ENCODE measurements at regions not wholly inside any gene's neighbourhood (a gene's known extent, or its start where the extent isn't known, plus 50 kb on each side); places are given as distances from the start of the nearest gene placed in this dataset.

DNA sequence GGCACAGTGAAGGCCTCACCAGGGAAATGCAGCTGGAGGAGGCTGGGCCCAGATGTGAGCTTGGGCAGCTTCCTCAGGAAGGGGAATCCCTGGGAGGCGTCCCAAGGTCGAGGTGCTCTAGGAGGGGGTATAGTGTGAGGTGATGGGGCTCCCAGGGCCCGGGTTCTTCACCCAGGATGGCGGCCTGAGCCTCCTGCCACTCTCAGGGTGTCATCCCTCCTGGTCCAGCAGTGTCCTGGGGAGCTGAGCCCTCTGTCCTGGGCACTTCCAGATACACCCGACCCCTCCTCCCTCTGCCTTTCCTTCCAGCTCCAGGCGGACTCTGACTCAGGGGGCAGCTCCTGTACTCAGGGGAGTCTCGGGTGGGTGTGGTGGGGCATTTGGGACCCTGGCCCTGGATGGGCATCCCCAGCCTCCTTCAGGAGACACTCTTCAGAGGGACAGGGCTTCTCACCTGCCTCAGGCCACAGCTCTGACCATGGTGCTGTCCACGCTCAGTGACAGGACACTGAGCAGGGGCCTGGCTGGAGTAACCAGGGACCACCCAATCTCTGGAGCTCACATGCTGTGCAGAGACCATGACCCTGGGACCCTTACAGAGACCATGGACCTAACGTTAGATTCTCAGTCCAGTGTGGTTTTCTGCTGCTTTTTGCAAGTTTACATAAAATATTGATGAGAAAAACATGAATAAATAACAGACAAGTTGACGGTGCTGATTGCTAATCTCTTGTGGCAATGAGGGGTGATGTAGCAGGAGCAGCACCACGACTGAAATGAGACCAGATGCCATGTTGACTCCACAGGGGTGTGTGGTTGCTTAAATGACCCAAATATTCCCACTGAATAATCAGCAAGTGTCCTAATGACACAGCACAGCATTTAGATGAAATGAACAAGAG is 101.9 kb downstream of the GGTLC2 start:
- no peak for TF ChIP-seq ZBTB33 (CRISPR knock-in tag; IDR thresholded peaks at IDR 0.05)
- TF ChIP-seq, protein P1, sequence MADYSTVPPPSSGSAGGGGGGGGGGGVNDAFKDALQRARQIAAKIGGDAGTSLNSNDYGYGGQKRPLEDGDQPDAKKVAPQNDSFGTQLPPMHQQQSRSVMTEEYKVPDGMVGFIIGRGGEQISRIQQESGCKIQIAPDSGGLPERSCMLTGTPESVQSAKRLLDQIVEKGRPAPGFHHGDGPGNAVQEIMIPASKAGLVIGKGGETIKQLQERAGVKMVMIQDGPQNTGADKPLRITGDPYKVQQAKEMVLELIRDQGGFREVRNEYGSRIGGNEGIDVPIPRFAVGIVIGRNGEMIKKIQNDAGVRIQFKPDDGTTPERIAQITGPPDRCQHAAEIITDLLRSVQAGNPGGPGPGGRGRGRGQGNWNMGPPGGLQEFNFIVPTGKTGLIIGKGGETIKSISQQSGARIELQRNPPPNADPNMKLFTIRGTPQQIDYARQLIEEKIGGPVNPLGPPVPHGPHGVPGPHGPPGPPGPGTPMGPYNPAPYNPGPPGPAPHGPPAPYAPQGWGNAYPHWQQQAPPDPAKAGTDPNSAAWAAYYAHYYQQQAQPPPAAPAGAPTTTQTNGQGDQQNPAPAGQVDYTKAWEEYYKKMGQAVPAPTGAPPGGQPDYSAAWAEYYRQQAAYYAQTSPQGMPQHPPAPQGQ (CRISPR knock-in tag; IDR thresholded peaks at IDR 0.05; ENCODE audit: borderline replicate concordance) = no peak
- TF ChIP-seq, protein P2, sequence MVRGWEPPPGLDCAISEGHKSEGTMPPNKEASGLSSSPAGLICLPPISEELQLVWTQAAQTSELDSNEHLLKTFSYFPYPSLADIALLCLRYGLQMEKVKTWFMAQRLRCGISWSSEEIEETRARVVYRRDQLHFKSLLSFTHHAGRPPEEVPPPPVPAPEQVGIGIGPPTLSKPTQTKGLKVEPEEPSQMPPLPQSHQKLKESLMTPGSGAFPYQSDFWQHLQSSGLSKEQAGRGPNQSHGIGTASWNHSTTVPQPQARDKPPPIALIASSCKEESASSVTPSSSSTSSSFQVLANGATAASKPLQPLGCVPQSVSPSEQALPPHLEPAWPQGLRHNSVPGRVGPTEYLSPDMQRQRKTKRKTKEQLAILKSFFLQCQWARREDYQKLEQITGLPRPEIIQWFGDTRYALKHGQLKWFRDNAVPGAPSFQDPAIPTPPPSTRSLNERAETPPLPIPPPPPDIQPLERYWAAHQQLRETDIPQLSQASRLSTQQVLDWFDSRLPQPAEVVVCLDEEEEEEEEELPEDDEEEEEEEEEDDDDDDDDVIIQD (CRISPR knock-in tag; IDR thresholded peaks at IDR 0.05; ENCODE audit: low read depth) = no peak
- TF ChIP-seq CTCF (CRISPR knock-in tag; IDR thresholded peaks at IDR 0.05) = no peak
- TF ChIP-seq, protein P3, sequence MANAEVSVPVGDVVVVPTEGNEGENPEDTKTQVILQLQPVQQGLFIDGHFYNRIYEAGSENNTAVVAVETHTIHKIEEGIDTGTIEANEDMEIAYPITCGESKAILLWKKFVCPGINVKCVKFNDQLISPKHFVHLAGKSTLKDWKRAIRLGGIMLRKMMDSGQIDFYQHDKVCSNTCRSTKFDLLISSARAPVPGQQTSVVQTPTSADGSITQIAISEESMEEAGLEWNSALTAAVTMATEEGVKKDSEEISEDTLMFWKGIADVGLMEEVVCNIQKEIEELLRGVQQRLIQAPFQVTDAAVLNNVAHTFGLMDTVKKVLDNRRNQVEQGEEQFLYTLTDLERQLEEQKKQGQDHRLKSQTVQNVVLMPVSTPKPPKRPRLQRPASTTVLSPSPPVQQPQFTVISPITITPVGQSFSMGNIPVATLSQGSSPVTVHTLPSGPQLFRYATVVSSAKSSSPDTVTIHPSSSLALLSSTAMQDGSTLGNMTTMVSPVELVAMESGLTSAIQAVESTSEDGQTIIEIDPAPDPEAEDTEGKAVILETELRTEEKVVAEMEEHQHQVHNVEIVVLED (CRISPR knock-in tag; IDR thresholded peaks at IDR 0.05; ENCODE audit: borderline replicate concordance) = no peak
- no peak for TF ChIP-seq ZNF619 (CRISPR knock-in tag; IDR thresholded peaks at IDR 0.05)

Data from HepG2 (cell line).